Astrocyte of the cerebellum (primary cell): ENCODE measurements at regions not wholly inside any gene's neighbourhood (a gene's known extent, or its start where the extent isn't known, plus 50 kb on each side); places are given as distances from the start of the nearest gene placed in this dataset.

ENCODE experiments used
- DNase-seq: peaks from one replicate; pipeline ENCODE4 v3.0.0-alpha.2; 2011; ENCODE audit warnings: low read depth
- H3K4me3 ChIP-seq: 2 replicates; pipeline ENCODE4 v1.5.1; 2011; ENCODE audit warnings: mild to moderate bottlenecking, low read depth, low read length, moderate library complexity
- CTCF ChIP-seq: IDR thresholded peaks from 2 replicates; pipeline ENCODE4 v1.5.1; 2012; ENCODE audit warnings: low read length, low read depth, moderate library complexity, mild to moderate bottlenecking; ENCODE audit errors: missing control alignments
- in situ Hi-C: cut with HindIII; loops from 2 replicates; pipeline ENCODE4 v1.10.0; 2017; ENCODE audit warnings: low sequenced_read_pairs

DNA sequence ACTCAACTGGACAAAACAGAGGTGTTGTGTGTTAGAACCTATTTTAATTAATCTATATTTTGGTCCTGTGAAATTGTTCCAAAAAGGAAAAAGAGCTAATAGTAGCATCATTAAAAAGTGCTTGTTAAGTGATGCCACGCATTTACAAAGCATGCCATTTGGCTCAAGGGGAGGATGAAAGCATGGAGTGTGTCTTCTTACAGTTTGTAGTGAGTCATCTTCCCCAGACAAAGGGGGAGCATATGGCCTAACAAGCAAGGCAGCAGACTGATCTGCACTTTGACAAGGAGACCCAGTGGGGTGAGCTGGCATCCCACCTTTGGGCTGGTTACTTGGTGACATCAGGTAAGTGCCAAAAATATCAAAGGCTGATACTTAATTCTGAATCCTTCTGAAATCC is 297.0 kb downstream of the FGF9 start:
- DNase-seq = no peak
- H3K4me3 ChIP-seq = no peak overlapping the region
- TF ChIP-seq CTCF = no peak
- in situ Hi-C loops = no loop called here

GRCh38 chr13:21970172-21970571 is 299.3 kb downstream of the FGF9 start:
- in situ Hi-C loops = no loop called here
- no peak for TF ChIP-seq CTCF

DNA sequence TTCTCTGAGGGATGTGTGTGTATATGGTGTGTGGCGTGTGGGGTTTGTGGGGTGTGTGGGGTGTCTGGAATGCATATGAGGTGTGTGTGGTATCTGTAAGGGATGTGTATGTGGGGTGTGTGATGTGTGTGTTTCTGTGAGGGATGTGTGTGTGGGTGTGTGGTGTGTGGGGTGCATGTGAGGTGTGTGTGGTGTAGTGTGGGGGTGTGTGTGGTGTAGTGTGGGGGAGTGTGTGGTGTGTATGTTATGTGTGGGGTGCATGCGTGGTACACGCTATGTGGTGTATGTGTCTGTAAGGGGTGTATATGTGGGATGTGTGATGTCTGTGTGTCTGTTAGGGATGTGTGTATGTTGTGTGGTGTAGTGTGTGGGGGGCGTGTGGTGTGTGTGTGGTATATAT is 300.0 kb downstream of the FGF9 start:
- H3K4me3 ChIP-seq = no peak overlapping the region
- DNase-seq = no peak
- in situ Hi-C loops = no loop called here
- TF ChIP-seq CTCF = no peak

More at GRCh38 chr13:21970172-21970571, 299.3 kb downstream of the FGF9 start:
- no peak overlapping the region for H3K4me3 ChIP-seq
- DNase-seq = no peak

DNA sequence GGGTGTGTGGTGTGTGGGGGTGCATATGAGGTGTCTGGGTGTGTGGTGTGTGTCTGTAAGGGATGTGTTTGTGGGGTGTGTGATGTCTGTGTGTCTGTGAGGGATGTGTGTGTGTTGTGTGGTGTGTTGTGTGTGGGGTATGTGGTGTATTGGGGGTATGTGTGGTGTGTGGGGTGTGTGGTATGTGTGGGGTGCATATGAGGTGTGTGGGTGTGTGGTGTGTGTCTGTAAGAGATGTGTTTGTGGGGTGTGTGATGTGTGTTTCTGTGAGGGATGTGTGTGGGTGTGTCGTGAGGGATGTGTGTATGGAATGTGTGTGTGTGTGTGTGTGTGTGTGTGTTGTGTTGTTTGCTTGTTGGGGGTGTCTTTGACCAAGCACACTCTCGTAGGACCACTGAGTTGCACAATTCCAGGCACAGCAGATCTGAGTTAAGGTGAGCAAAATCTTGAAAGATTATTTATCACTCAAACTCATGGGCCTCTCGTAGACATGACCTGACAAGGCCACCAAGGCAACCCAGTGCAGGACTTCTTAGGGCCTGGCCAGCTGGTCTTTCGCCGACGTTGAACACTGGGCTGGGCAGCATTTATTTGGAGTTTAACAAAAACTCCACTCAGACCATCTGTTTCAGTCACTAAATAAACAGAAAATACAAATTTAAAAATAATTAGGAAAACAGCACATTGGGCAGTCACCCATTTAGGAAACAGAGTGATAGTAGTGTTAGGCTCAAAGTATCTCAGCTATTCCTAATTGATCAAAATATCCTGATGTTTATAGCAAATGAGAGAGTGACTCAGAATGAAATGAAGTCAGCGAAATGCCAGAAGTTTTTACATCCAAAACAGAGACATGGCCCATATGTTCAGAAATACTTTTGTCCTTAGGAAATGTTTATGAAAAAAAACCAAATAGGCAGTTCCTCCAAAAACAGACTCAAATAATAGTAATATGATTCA is 301.1 kb downstream of the FGF9 start:
- no peak for DNase-seq
- TF ChIP-seq CTCF = no peak
- no peak overlapping the region for H3K4me3 ChIP-seq
- in situ Hi-C loops = no loop called here

DNA sequence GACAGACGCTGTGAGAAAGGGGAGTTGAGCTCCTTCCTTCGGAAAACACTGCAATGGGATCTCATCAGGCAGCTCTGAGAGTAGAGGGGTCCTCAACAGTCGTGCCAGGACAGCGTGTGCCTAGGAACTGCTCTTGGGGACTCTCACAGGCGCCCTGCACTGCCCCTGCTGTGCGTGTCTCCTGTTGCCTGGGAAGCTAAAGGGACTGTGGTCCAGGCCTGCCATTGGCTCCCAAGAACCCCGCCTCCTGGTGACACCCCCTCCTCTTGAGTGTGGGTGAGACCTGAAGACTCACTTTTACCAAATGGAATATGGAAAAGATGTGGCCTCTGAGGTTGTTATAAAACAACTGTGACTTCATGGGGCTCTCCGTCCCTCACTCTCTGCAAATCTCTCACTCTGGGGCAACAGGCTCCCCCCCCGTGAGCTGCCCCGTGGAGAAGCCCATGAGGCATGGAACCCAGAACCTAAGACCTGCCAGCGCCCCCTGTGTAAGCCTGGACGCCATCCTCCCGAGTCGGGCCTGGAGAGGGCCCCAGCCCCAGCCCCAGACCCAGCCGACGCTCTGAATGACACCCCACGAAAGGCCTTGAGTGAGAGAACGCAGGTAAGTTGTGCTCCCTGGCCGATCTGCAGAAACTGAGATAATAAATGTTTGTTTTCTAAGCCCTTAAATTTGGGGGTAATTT is 302.7 kb downstream of the FGF9 start:
- TF ChIP-seq CTCF = no peak
- H3K4me3 ChIP-seq = no peak overlapping the region
- in situ Hi-C loops = no loop called here

DNA sequence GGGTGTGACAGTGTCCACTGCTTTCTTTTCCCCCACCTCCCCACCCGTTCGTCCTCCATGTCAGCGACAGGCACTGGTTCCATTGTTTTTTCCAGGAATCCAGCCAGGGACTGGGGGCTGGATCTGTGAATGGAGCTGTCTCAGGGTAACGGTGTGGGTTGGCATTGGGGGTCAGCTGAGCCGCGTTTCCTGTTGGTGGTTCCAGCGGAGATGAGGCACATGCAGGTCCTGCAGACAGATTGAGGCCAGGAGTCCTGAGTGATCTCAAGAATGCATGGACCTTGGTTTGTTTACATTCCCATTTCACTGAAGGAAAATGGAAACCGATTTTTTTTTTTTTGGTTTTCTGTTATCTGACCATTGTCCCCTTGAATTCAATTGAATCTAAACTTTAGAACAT is 303.9 kb downstream of the FGF9 start:
- DNase-seq = no peak
- no peak for TF ChIP-seq CTCF
- H3K4me3 ChIP-seq = no peak overlapping the region
- in situ Hi-C loops = no loop called here

More for the DNA sequence above, 302.7 kb downstream of the FGF9 start:
- DNase-seq = no peak
